Esophagus muscularis mucosa (tissue), 3 donors: ENCODE measurements at regions not wholly inside any gene's neighbourhood (a gene's known extent, or its start where the extent isn't known, plus 50 kb on each side); places are given as distances from the start of the nearest gene placed in this dataset.

Experiments
- EP300 ChIP-seq: sonication (generic); formaldehyde crosslinking; IDR thresholded peaks from one replicate; pipeline ENCODE4 v1.6.1; 2017; ENCODE audit warnings: antibody characterized with exemption
- TF ChIP-seq, protein P1 (sequence below), 3 experiments: fragments of 200-600 bp in 2 of 3; fragments of 450-650 bp in 1 of 3; sonication (generic) in 2 of 3; IDR thresholded peaks; one replicate each; pipeline ENCODE4 v1.5.1; 2017 to 2019; ENCODE audit warnings: antibody characterized with exemption in 3 of 3, mild to moderate bottlenecking in 2 of 3, moderate library complexity in 1 of 3

DNA sequence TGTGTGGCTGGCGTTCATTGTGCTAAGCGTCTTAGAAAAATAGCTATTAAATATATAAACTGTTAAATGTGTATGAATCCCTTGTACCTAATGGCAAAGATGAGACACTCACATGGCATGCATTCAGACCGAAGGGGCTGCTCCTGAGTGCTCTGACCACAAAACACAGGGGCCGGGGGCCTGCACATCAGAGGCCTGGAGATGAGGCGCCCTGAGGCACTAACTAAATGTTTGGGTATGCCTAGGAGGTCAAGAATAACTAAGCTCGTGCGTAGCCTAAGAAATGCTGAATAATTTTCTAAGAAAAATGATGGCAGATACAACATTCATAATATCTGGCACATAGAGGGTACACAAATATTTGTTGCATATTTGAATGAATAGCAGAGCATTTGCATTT is 92.5 kb downstream of the PSMB1 start:
- TF ChIP-seq, protein P1, sequence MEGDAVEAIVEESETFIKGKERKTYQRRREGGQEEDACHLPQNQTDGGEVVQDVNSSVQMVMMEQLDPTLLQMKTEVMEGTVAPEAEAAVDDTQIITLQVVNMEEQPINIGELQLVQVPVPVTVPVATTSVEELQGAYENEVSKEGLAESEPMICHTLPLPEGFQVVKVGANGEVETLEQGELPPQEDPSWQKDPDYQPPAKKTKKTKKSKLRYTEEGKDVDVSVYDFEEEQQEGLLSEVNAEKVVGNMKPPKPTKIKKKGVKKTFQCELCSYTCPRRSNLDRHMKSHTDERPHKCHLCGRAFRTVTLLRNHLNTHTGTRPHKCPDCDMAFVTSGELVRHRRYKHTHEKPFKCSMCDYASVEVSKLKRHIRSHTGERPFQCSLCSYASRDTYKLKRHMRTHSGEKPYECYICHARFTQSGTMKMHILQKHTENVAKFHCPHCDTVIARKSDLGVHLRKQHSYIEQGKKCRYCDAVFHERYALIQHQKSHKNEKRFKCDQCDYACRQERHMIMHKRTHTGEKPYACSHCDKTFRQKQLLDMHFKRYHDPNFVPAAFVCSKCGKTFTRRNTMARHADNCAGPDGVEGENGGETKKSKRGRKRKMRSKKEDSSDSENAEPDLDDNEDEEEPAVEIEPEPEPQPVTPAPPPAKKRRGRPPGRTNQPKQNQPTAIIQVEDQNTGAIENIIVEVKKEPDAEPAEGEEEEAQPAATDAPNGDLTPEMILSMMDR (IDR thresholded peaks at IDR 0.05), result no peak
- no peak for TF ChIP-seq EP300
